Activated CD4-positive, alpha-beta T cell treated with anti-CD3 and anti-CD28 coated beads, Interleukin-2, amount 50 U/mL, for 1 hour (primary cell): ENCODE measurements at regions not wholly inside any gene's neighbourhood (a gene's known extent, or its start where the extent isn't known, plus 50 kb on each side); places are given as distances from the start of the nearest gene placed in this dataset.
"Not testable (repeated sequence)": the region's sequence is repeated elsewhere in the genome, so short reads cannot be mapped to it uniquely, and the experiment has no call there.

Experiments
- DNase-seq: peaks from one replicate; pipeline ENCODE4 v3.0.0-alpha.2; 2020

- no peak for DNase-seq
These were observed 957.1 kb downstream of the SORCS3 start for GRCh38 chr10:105598207-105598606.

DNA sequence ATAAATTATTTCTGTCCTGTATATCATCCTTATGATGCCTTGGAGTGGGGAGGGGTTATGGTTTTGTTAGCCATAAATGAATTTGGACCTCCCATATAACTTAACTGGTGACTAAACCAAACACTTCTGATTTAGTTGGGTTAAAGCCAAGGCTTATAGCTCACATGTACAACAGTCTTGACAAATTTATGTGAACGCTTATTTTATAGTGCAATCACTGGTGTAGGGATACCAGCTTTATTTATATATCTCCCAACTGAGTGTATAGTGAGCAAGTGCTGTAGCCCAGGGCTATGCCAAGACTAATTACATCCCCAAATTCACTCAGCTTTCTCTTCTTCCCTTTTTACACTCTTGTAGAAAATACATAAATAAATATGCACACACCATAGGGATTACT lies 956.2 kb downstream of the SORCS3 start:
- DNase-seq = no peak

DNA sequence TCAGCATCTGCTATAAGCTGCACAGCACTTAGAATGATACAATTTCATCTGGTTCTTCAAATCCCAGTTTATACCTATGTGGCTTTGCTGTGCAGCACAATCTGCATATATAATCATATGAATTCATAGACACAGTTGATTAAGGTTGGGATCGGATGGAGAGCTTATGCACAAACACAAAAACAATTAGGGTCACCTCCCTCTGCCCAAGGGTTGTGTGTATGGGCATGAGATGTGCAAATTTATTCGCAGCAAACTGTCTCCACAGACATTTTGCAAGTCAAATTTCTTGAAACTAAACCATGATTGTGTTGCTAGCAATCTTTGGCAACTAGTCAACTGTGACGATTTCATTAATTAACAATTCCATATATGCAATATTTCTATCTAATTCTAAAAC lies 955.7 kb downstream of the SORCS3 start:
- no peak for DNase-seq

DNA sequence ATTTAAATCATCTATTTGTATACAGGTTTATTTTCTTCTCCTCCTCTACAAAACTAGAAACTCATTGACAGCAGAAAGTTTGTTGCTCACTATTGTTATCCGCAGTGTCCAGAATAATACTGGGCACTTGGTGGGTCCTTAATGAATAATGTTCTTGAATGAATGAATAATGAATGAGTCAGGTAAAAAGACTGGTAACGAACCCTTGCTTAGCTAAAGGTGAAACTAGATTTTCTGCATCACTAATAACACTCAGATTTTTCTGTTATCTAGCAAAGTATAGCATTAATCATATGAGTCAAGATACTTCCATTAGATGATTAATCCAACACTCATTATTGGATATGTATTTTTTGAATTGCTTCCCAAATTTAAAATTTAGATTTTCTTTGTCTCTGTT lies 953.2 kb downstream of the SORCS3 start:
- DNase-seq = no peak

DNA sequence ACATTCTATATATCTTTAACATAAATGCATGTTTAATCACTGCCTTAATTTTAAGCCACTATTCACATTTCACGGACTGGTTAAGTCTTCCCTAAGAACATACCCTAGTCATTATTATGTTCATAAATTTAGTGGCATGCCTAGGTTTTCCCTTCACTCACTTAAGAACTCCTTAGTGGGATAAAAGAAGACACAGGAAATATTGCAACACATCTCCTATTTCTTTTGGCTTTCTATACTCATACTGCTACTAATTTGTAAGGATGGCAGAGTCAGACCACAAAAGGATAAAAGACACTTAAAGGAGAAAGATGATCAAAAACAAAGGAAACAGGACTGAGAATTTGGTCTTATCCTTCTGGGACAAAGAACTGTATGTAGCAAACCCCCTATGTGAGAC lies 951.4 kb downstream of the SORCS3 start:
- no peak for DNase-seq

- no peak for DNase-seq
These were observed 945.5 kb downstream of the SORCS3 start for GRCh38 chr10:105586451-105587098.

DNA sequence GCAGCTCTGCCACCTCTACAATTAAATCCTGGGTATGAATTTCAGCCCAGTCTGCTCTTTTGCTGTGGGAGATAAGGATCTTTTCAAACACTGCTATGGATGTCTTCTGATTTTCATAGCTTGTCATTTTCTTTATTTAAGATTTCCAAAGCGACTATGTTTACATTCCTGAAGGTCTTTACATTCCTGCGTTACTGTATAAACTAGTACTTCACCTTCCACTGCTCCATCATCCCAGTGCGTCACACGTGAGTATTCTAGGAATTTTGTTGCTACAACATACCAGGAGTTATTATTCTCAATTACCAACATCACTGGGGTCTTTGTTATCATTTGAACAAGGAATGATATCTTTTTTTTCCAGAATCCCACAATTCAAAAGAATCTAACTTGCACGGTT lies 944.7 kb downstream of the SORCS3 start:
- DNase-seq = no peak

- DNase-seq = no peak
These were observed 944.1 kb downstream of the SORCS3 start for GRCh38 chr10:105585171-105585570.

DNA sequence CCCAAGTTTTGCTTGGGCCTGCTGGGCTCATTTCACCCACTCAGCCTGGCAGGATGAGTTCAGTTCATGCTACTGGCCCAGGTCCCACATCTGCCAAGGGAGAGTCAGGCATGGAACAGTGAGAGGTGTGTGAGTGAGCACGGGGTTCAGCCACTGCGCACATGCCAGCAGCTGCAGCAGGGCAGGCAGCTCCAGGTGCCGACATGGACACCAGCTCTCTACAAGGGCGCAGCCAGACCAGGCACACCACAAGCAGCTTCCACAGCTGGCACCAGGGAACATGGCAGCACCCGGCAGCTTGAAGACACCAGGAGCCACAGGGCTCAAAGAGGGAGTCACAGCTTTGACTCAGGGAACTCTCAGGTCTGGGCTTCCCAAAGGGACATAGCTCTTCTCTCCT lies 938.0 kb downstream of the SORCS3 start:
- DNase-seq = no peak

- no peak for DNase-seq
These were observed 936.9 kb downstream of the SORCS3 start for GRCh38 chr10:105577865-105578607.

GRCh38 chr10:105559333-105560097 lies 918.4 kb downstream of the SORCS3 start:
- no peak for DNase-seq

DNA sequence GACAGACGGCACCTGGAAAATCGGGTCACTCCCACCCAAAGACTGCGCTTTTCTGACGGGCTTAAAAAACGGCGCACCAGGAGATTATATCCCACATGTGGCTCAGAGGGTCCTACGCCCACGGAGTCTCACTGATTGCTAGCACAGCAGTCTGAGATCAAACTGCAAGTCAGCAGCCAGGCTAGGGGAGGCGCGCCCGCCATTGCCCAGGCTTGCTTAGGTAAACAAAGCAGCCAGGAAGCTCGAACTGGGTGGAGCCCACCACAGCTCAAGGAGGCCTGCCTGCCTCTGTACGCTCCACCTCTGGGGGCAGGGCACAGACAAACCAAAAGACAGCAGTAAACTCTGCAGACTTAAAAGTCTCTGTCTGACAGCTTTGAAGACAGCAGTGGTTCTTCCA lies 909.4 kb downstream of the SORCS3 start:
- DNase-seq = not testable (repeated sequence)

GRCh38 chr10:105549731-105550130 lies 908.6 kb downstream of the SORCS3 start:
- DNase-seq = no peak

- no peak for DNase-seq
These were observed 904.0 kb downstream of the SORCS3 start for GRCh38 chr10:105545101-105545500.

GRCh38 chr10:105540381-105540780 lies 899.3 kb downstream of the SORCS3 start:
- DNase-seq = no peak

DNA sequence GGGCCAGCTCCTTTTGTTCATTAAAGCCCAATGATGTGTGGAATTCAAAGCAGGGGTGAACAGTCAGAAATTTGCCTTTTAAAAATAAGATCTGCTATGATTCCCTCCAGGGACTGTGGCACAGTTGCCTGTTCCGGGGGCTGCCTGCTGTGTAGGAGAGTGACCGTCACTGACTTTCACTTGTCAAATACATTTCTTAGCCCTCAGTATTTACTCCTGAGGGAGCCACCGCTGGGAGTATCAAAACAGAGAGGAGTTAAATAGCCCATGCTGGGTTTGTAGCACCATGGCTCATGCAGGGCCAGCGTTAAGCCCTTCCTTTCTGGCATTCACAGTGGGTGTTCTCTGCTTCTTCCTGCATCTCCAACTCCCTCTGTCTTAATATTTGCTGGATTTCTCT lies 897.8 kb downstream of the SORCS3 start:
- DNase-seq = no peak

DNA sequence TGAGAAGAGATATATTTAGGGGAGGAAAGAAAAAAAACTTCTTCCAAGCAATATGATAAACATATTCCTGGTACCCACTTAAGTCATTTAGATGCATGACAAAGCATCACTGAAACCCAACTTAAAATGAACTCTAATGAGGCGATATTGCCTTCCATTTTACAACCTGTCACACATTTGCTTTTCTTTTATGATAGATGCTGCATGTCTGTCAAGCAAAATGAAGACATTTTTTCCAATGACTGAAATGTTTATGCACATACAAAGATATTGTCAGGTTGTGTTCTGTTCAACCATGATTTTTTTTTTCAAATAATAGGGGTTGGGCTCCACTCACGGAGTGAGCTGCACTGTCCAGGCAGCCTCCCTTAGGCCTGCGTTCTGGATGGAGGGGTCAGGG lies 894.4 kb downstream of the SORCS3 start:
- no peak for DNase-seq

DNA sequence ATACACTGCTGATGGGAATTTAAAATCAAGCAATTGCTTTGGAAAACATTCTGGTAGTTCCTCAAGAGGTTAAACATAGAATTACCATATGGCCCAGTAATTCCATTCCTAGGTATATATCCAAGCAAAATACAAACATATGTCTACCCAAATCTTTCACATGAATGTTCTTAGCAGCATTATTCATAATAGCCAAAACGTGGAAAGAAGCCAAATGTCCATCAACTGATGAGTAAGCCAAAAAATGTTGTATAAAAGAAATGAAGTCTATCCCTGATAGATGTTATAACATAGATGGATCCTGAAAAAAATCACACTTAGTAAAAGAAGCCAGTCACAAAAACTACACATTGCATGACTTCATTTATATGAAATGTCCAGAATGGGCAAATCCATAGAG lies 893.0 kb downstream of the SORCS3 start:
- DNase-seq = no peak

- DNase-seq = no peak
These were observed 875.4 kb downstream of the SORCS3 start for GRCh38 chr10:105516511-105516910.

GRCh38 chr10:105514106-105514505 lies 873.0 kb downstream of the SORCS3 start:
- no peak for DNase-seq

DNA sequence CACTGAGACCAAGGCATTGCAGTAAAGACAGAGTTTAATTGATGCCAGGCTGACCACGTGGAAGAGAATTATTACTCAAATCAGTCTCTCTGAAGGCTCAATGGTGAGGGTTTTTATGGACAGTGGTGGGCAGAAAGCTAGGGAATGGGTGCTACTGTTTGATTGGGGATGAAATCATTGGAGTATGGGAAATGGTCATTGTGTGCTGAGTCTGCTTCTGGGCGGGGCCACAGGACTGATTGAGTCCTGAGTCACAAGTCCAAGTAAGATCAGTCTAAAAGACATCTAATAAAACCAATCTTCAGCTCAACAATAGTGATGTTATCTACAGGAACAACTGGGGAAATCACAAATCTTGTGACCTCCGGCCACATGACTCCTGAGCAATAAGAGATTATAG lies 868.4 kb downstream of the SORCS3 start:
- no peak for DNase-seq

GRCh38 chr10:105506262-105506661 lies 865.2 kb downstream of the SORCS3 start:
- DNase-seq = no peak

DNA sequence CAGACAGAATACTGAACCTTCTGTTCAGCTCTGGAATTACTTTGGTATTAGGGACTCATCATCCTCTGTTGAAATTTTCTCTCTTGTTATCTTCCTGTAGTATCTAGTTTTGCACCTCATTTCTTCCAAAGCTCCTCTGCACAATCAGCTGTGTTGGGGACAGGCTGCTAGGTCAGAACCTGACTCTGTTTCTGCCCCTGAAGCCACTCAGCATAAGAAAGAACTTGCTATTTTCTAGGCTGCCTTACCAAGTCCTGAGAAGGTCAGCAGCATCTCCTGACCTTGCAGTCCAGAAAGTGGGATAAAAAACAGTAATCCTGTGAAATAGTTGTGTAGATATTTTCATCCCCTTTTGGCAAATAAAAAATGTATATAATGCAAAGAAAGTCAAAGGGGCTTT lies 862.6 kb downstream of the SORCS3 start:
- DNase-seq = no peak

- DNase-seq = no peak
These were observed 861.0 kb downstream of the SORCS3 start for GRCh38 chr10:105502058-105502457.
